Neuronal stem cell (in vitro differentiated cells): ENCODE measurements at regions not wholly inside any gene's neighbourhood (a gene's known extent, or its start where the extent isn't known, plus 50 kb on each side); places are given as distances from the start of the nearest gene placed in this dataset.

Source experiments
- DNase-seq: peaks from one replicate; pipeline ENCODE4 v3.0.0-alpha.2; 2013; ENCODE audit warnings: low spot score
- H2AFZ ChIP-seq: one replicate; pipeline ENCODE4 v1.6.1; 2013; ENCODE audit warnings: mild to moderate bottlenecking, low read length, inconsistent platforms
- H2AK5ac ChIP-seq: 2 replicates; pipeline ENCODE4 v1.6.1; 2013; ENCODE audit warnings: low read depth, mild to moderate bottlenecking, inconsistent platforms, low read length, moderate library complexity, mixed read lengths
- H2BK120ac ChIP-seq: 2 replicates; pipeline ENCODE4 v1.6.1; 2013; ENCODE audit warnings: low read depth, mild to moderate bottlenecking, inconsistent platforms, low read length, moderate library complexity, mixed read lengths
- H2BK12ac ChIP-seq: one replicate; pipeline ENCODE4 v1.6.1; 2013; ENCODE audit warnings: low read length, inconsistent platforms
- H2BK15ac ChIP-seq: 2 replicates; pipeline ENCODE4 v1.6.1; 2013; ENCODE audit warnings: mild to moderate bottlenecking, low read length, inconsistent platforms, mixed read lengths
- H2BK5ac ChIP-seq: one replicate; pipeline ENCODE4 v1.6.1; 2013; ENCODE audit warnings: inconsistent platforms, mild to moderate bottlenecking, low read length, moderate library complexity
- H3K14ac ChIP-seq: one replicate; pipeline ENCODE4 v1.6.1; 2013; ENCODE audit warnings: low read length, inconsistent platforms
- H3K18ac ChIP-seq: 2 replicates; pipeline ENCODE4 v1.6.1; 2013; ENCODE audit warnings: low read length, inconsistent platforms
- H3K23ac ChIP-seq: 2 replicates; pipeline ENCODE4 v1.6.1; 2013; ENCODE audit warnings: low read depth, mild to moderate bottlenecking, mixed read lengths, low read length, inconsistent platforms; ENCODE audit not compliant: poor library complexity
- H3K27ac ChIP-seq: replicated peaks from 3 replicates; pipeline ENCODE4 v1.5.1; 2013; ENCODE audit warnings: low read length, inconsistent platforms
- H3K27me3 ChIP-seq, 3 experiments: 2 replicates each; pipeline ENCODE4 v1.6.1; 2013; ENCODE audit warnings: low read length in 3 of 3, mild to moderate bottlenecking in 2 of 3, inconsistent platforms in 1 of 3, low read depth in 1 of 3, mixed read lengths in 1 of 3, moderate library complexity in 1 of 3; ENCODE audit not compliant: control insufficient read depth in 3 of 3, insufficient read depth in 3 of 3
- H3K36me3 ChIP-seq, 2 donors: replicated peaks in 1 of 2; 2 replicates each; pipeline ENCODE4 v1.6.1; 2013; ENCODE audit warnings: low read length in 2 of 2; ENCODE audit not compliant: control insufficient read depth in 2 of 2, insufficient read depth in 2 of 2
- H3K4ac ChIP-seq: 2 replicates; pipeline ENCODE4 v1.6.1; 2013; ENCODE audit warnings: inconsistent platforms, mild to moderate bottlenecking, low read length, moderate library complexity
- H3K4me1 ChIP-seq, 2 donors: 1 replicate in 1 of 2; 2 replicates in 1 of 2; pipeline ENCODE4 v1.6.1; 2013; ENCODE audit warnings: low read length in 2 of 2, low read depth in 1 of 2; ENCODE audit not compliant: control insufficient read depth in 2 of 2, insufficient read depth in 1 of 2
- H3K4me2 ChIP-seq: one replicate; pipeline ENCODE4 v1.6.1; 2013; ENCODE audit warnings: mild to moderate bottlenecking, low read length, inconsistent platforms; ENCODE audit not compliant: insufficient read depth, poor library complexity, severe bottlenecking
- H3K4me3 ChIP-seq, 2 donors: 2 replicates each; pipeline ENCODE4 v1.5.1; 2013; ENCODE audit warnings: low read length in 2 of 2, mild to moderate bottlenecking in 2 of 2, inconsistent platforms in 1 of 2, moderate library complexity in 1 of 2
- H3K79me1 ChIP-seq: one replicate; pipeline ENCODE4 v1.6.1; 2013; ENCODE audit warnings: low read depth, mild to moderate bottlenecking, inconsistent platforms, low read length, moderate library complexity
- H3K9ac ChIP-seq: one replicate; pipeline ENCODE4 v1.6.1; 2013; ENCODE audit warnings: mild to moderate bottlenecking, low read depth, low read length, inconsistent platforms; ENCODE audit not compliant: poor library complexity
- H3K9me3 ChIP-seq, 2 donors: replicated peaks in 1 of 2; 2 replicates each; pipeline versions ENCODE3 to v1.6.1; 2013; ENCODE audit warnings: low read length in 2 of 2, mild to moderate bottlenecking in 2 of 2, inconsistent platforms in 1 of 2, low read depth in 1 of 2, mixed read lengths in 1 of 2, moderate library complexity in 1 of 2; ENCODE audit not compliant: control insufficient read depth in 2 of 2, insufficient read depth in 1 of 2
- H4K8ac ChIP-seq: one replicate; pipeline ENCODE4 v1.6.1; 2013; ENCODE audit warnings: low read depth, mild to moderate bottlenecking, inconsistent platforms, low read length, moderate library complexity
- H4K91ac ChIP-seq: one replicate; pipeline ENCODE4 v1.6.1; 2013; ENCODE audit warnings: low read length, low read depth, mild to moderate bottlenecking, inconsistent platforms; ENCODE audit not compliant: poor library complexity
- WGBS, 2 donors: extraction: QIAGEN DNeasy Blood & Tissue Kit; methylation state at CpG; one replicate each; pipeline ENCODE4 v1.1.7; 2013; ENCODE audit warnings: missing lambda C conversion rate in 2 of 2, mixed read lengths in 1 of 2; ENCODE audit not compliant: insufficient read length in 2 of 2, insufficient replicate concordance in 1 of 2; ENCODE audit errors: extremely low coverage in 2 of 2; 5-methylcytosine and 5-hydroxymethylcytosine counted together

DNA sequence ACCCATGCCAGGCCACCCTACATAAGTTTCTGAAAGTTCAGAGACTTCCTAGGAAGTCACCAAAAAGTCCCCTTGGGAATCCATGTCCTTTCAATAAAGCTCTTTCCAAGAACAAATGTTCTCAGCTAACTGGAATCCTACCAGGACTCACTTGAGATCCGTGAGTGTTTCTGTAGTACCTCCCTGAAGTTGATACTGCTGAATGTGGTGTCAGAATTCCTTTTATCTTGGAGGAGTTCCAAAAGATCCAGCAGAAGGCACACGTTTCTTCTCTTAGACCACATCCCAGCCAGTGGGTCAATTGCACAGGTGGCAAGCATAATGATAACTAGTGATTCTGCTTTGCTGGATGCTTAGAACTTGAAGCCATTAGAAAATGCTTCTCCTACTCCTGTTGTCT is 689.7 kb upstream of the IGFBP3 start:
- Histone ChIP-seq H3K27ac (no peak overlapping the region), H2BK120ac (no peak overlapping the region), H2AK5ac (no peak overlapping the region), H3K18ac (no peak overlapping the region), H3K9ac (no peak overlapping the region), H3K23ac (no peak overlapping the region), H3K4me3 (no peak overlapping the region), H3K36me3 (no peaks in the 10 kb centered on the region), H2BK12ac (no peak overlapping the region), H3K4ac (no peak overlapping the region), H2BK5ac (no peak overlapping the region), H3K14ac (no peak overlapping the region), H3K79me1 (no peaks in the 10 kb centered on the region), H3K4me2 (no peak overlapping the region), H4K91ac (no peak overlapping the region), H2BK15ac (no peak overlapping the region), H3K9me3 (no peaks in the 10 kb centered on the region), H3K27me3 (no peaks in the 10 kb centered on the region), H3K4me1 (no peaks in the 10 kb centered on the region), H2AFZ (no peak overlapping the region), H4K8ac (no peak overlapping the region)
- no CpG with 5 or more reads among the region's 2 CpGs for WGBS, 2 donors
- DNase-seq, result no peak

DNA sequence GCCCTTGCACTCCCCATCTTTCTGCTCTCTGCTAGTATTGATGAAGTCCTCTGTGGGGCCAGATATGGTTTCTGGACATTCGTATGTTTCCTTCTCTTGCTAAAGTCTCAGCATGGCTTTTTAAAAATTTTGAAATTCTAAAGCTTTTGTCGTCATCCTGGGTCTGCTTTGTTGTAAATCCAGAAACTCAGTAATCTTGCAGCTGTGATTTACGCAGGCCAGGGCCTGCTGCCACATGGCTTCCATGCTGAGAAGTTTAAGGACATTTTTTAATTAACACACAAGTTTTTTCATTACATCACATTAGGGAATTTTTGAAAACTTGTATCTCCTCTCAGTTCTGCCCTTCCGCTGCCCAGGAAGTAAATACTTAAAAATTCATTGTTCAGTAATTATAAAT is 686.1 kb upstream of the IGFBP3 start:
- no peak overlapping the region for H3K9ac ChIP-seq
- no peak overlapping the region for H3K23ac ChIP-seq
- H2AK5ac ChIP-seq, result no peak overlapping the region
- no peaks in the 10 kb centered on the region for H3K9me3 ChIP-seq
- H3K79me1 ChIP-seq, result no peaks in the 10 kb centered on the region
- WGBS, 2 donors, result no CpG with 5 or more reads among the region's 4 CpGs
- no peak overlapping the region for H3K4ac ChIP-seq
- no peak overlapping the region for H2AFZ ChIP-seq
- H4K91ac ChIP-seq, result no peak overlapping the region
- no peaks in the 10 kb centered on the region for H3K36me3 ChIP-seq
- no peak overlapping the region for H3K4me2 ChIP-seq
- no peak overlapping the region for H2BK120ac ChIP-seq
- H2BK5ac ChIP-seq, result no peak overlapping the region
- H3K4me3 ChIP-seq, result no peak overlapping the region
- no peaks in the 10 kb centered on the region for H3K4me1 ChIP-seq
- H2BK12ac ChIP-seq, result no peak overlapping the region
- no peak overlapping the region for H3K14ac ChIP-seq
- H3K18ac ChIP-seq, result no peak overlapping the region
- no peaks in the 10 kb centered on the region for H3K27me3 ChIP-seq
- no peak overlapping the region for H4K8ac ChIP-seq
- no peak for DNase-seq
- H3K27ac ChIP-seq, result no peak overlapping the region
- no peak overlapping the region for H2BK15ac ChIP-seq

DNA sequence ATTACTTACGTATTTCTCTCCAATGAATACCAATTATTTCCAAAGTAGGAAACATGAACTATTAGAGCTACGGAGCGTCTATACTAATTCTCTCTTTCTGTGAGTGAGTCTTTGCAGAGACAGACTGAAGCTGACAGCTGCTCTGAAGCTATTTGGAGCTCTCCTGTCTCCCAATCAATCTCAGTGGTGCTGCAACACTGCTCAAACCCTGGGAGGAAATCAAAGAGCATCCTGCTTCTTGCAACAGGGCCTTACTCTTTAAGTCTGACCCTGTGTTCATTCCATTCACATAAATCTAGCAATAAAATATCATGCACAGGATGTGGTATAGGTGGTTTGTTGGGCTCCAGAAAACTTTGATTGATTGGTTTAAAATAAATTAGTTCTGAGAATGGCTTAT is 685.7 kb upstream of the IGFBP3 start:
- no peaks in the 10 kb centered on the region for H3K4me1 ChIP-seq
- H2AK5ac ChIP-seq, result no peak overlapping the region
- WGBS, 2 donors, result no CpG with 5 or more reads among the region's 3 CpGs
- no peak overlapping the region for H3K14ac ChIP-seq
- H2BK120ac ChIP-seq, result no peak overlapping the region
- no peaks in the 10 kb centered on the region for H3K36me3 ChIP-seq
- H3K4me2 ChIP-seq, result no peak overlapping the region
- H2BK12ac ChIP-seq, result no peak overlapping the region
- H3K27me3 ChIP-seq, result no peaks in the 10 kb centered on the region
- no peak overlapping the region for H4K91ac ChIP-seq
- no peak overlapping the region for H4K8ac ChIP-seq
- H2AFZ ChIP-seq, result no peak overlapping the region
- H3K27ac ChIP-seq, result no peak overlapping the region
- no peak overlapping the region for H3K4me3 ChIP-seq
- no peak overlapping the region for H3K18ac ChIP-seq
- no peak overlapping the region for H2BK15ac ChIP-seq
- H3K23ac ChIP-seq, result no peak overlapping the region
- H2BK5ac ChIP-seq, result no peak overlapping the region
- H3K9ac ChIP-seq, result no peak overlapping the region
- H3K79me1 ChIP-seq, result no peaks in the 10 kb centered on the region
- H3K4ac ChIP-seq, result no peak overlapping the region
- H3K9me3 ChIP-seq, result no peaks in the 10 kb centered on the region
- DNase-seq, result no peak

DNA sequence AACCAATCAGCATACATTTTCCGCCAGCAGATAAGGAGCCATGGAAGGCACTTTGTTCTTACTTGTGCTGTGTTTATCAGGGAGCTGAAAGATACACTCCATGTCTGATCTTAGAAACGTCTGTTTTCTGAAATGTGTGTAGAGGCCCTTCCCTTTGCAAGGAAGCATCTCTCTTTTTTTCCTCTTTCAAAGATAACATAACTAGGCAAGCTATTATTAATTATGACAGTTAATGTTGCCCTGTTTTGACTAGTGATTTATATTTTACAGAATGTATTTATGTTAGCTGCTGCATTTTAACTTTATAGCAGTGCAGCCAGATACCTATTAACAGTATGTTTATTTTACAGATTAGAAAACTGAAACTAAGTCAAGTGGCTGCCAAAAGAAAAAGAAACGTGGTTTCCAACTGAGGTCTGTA is 683.2 kb upstream of the IGFBP3 start:
- Histone ChIP-seq H3K18ac (no peak overlapping the region), H3K4me3 (no peak overlapping the region), H3K36me3 (no peaks in the 10 kb centered on the region), H2BK12ac (no peak overlapping the region), H3K79me1 (no peaks in the 10 kb centered on the region), H3K27ac (no peak overlapping the region), H3K27me3 (no peaks in the 10 kb centered on the region), H4K8ac (no peak overlapping the region), H2AK5ac (no peak overlapping the region), H3K4me2 (no peak overlapping the region), H3K4ac (no peak overlapping the region), H2BK5ac (no peak overlapping the region), H3K9me3 (no peaks in the 10 kb centered on the region), H2AFZ (no peak overlapping the region), H3K14ac (no peak overlapping the region), H4K91ac (no peak overlapping the region), H2BK120ac (no peak overlapping the region), H3K23ac (no peak overlapping the region), H3K9ac (no peak overlapping the region), H3K4me1 (no peaks in the 10 kb centered on the region), H2BK15ac (no peak overlapping the region)
- DNase-seq, result no peak
- no CpG with 5 or more reads among the region's 3 CpGs for WGBS, 2 donors
